Muscle of arm (tissue), 1 donor: ENCODE measurements at regions not wholly inside any gene's neighbourhood (a gene's known extent, or its start where the extent isn't known, plus 50 kb on each side); places are given as distances from the start of the nearest gene placed in this dataset.
A peak's percentile ranks its signal among the peaks of the same experiment; 100 is the strongest.
"Not testable (repeated sequence)": the region's sequence is repeated elsewhere in the genome, so short reads cannot be mapped to it uniquely, and the experiment has no call there.

Source experiments
- DNase-seq: peaks from one replicate; pipeline ENCODE4 v3.0.0-alpha.2; 2013

DNA sequence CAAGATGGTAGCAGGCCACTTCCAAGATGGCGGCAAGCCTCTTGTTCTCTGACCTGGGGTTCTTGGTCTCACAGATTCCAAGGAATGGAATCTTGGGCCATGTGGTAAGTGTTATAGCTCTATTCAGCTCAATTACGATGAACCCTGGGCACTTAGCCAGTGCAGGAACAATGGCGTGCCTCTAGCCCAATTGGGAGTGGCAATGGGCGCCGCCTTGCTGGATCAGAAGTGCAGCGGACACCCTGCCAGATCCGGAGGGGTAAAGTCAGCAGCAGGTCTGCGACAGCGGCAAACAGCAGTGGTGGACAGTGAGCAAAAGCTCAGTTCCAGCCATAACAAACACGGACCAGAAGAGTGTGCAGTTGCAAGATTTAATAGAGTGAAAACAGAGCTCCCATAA is 263.2 kb upstream of the SEMA3C start:
- not testable (repeated sequence) for DNase-seq

DNA sequence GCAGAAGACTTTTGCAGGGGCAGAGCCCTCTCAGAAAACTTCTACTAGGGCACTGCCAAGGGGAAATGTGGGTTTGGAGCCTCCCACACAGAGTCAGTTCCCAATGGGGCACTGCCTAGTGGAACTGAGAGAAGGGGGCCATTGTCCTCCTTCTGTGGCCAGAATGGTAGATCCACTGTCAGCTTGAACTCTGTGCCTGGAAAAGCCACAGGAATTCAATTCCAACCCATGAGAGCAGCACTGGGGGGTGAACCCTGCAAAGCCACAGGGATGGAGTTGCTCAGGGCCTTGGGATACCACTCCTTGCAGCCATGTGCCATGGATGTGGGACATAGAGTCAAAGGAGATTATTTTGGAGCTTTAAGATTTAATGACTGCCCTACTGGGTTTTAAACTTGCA is 262.2 kb upstream of the SEMA3C start:
- no peak for DNase-seq

- no peak for DNase-seq
Observed at GRCh38 chr7:81180573-81180972, 261.7 kb upstream of the SEMA3C start.

GRCh38 chr7:81175275-81175940 is 256.6 kb upstream of the SEMA3C start:
- DNase-seq, result no peak

- DNase-seq, result no peak
Observed at GRCh38 chr7:81173766-81174281, 255.0 kb upstream of the SEMA3C start.

DNA sequence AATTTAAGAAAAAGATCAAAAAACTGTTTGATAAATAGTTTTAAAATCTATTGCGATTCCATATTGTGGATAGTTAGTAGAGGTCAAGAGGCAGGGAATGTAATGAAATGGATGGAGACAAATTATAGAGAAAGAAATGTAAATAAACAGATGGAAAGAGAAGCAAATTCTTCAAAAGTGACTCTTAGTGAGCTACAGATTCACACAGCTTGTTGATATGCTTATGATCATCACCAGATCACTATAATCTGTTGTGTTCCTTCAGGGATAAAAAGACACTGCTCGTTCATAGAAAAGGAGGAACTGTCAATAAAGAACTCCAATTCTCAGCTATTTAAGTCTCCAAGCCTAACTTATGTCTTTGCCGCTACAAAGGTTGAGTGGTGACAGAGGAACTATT is 251.4 kb upstream of the SEMA3C start:
- no peak for DNase-seq

DNA sequence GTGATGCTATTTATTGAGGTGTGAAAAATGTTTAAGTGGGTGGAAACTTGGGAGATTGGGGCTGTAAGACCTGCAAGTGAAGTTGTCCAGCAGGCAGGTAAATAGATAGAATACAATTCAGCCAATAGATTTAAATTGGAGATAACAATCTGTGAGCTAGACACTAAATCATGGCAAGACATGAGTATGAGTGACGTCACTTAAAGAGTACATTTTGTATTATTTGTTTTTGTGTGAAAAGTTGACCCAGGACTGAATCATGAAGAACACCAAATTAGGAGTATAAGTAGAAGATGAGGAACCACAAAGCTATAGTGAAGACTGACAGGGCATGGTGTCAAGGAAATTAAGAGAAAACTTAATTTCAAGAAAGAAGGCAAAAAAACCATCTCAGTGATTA is 249.1 kb upstream of the SEMA3C start:
- no peak for DNase-seq

- DNase-seq, result no peak
Observed at GRCh38 chr7:81165070-81165469, 246.2 kb upstream of the SEMA3C start.

- DNase-seq, result no peak
Observed at GRCh38 chr7:81162771-81163525, 244.1 kb upstream of the SEMA3C start.

DNA sequence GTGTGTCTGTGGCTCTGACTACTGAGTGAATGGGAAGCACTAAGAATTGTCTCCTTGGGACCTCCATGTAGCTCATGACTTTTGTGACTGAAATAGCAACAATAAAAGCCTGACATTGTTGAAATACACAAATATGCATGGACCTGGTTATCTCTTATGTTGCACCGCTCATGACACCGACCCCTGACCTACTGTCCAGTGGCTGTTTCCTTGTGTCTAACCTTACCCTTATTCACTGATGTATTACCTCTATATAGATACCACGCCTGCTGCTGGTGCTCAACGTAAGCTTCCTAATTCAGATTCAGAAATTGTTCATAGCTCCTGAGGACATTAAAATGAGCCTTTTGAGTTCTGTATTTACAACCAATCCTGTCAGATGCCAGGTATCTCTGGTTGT is 243.4 kb upstream of the SEMA3C start:
- DNase-seq, result no peak

- DNase-seq, result no peak
Observed at GRCh38 chr7:81161451-81162075, 242.7 kb upstream of the SEMA3C start.

- no peak for DNase-seq
Observed at GRCh38 chr7:81159402-81159801, 240.6 kb upstream of the SEMA3C start.

- no peak for DNase-seq
Observed at GRCh38 chr7:81158189-81158588, 239.3 kb upstream of the SEMA3C start.

- DNase-seq, result no peak
Observed at GRCh38 chr7:81155654-81156373, 237.0 kb upstream of the SEMA3C start.

GRCh38 chr7:81154565-81154964 is 235.7 kb upstream of the SEMA3C start:
- no peak for DNase-seq

DNA sequence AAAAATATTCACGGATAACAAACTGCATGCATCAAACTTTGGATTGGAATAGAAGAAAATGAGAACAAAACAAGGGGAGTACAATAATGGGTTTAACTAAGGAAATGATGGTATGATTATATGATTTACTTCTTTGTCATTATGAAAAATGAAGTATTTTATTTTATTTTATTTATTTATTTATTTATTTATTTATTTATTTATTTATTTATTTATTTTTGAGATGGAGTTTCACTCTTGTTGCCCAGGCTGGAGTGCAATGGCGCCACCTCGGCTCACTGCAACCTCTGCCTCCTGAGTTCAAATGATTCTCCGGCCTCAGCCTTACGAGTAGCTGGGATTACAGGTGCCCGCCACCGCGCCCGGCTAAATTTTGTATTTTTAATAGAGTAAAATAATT is 234.1 kb upstream of the SEMA3C start:
- not testable (repeated sequence) for DNase-seq

DNA sequence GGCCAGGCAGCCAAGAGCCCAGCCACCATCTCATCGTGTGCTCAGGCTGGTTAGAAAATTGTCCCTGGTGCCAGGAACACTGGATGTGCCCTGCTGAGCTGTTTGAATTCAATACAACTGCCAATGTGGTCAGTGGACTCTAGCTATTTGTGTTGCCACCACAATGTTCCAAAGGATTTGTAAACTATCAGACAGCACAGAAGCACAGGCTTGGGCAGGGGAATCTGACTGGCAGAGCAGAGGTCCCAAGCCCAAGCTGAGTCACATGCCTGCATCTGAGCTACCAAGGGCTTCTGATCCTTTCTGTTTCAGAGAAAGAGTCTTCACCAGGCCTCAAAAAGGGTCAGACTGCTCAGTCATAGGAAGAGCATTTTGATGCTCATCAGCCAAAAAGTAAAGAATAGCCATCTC is 232.1 kb upstream of the SEMA3C start:
- DNase-seq, result no peak

- no peak for DNase-seq
Observed at GRCh38 chr7:81143856-81144255, 225.0 kb upstream of the SEMA3C start.

- DNase-seq, result not testable (repeated sequence)
Observed at GRCh38 chr7:81141257-81142205, 222.7 kb upstream of the SEMA3C start.

GRCh38 chr7:81140775-81141174 is 221.9 kb upstream of the SEMA3C start:
- DNase-seq, result no peak

GRCh38 chr7:81140252-81140651 is 221.4 kb upstream of the SEMA3C start:
- peak; percentile 86 for DNase-seq
